GM23338 (cell line): ENCODE measurements at regions not wholly inside any gene's neighbourhood (a gene's known extent, or its start where the extent isn't known, plus 50 kb on each side); places are given as distances from the start of the nearest gene placed in this dataset.

Experiments
- ATAC-seq: fragments of 200-7000 bp; cut with Tn5 transposase; 3 replicates; pipeline ENCODE4 v1.9.1; 2020
- DNase-seq: peaks from one replicate; pipeline ENCODE4 v3.0.0-alpha.2; 2015; ENCODE audit warnings: low spot score
- H2AFZ ChIP-seq: fragments of 200-600 bp; sonication (generic); 2 replicates; pipeline ENCODE4 v1.8.0; 2016; ENCODE audit warnings: antibody characterized with exemption, mild to moderate bottlenecking, moderate library complexity
- H3F3A ChIP-seq: fragments of 200-600 bp; sonication (generic); replicated peaks from 2 replicates; pipeline ENCODE4 v1.8.0; 2017; ENCODE audit warnings: antibody characterized with exemption, mixed run types, low read depth
- H3K27ac ChIP-seq: fragments of 200-600 bp; sonication (generic); 2 replicates; pipeline ENCODE4 v1.6.1; 2016; ENCODE audit warnings: low read depth
- H3K27me3 ChIP-seq: fragments of 200-600 bp; sonication (generic); 2 replicates; pipeline ENCODE4 v1.8.0; 2016; ENCODE audit warnings: mild to moderate bottlenecking, mixed run types, moderate library complexity; ENCODE audit not compliant: insufficient read depth
- H3K36me3 ChIP-seq: fragments of 200-600 bp; sonication (generic); 2 replicates; pipeline ENCODE4 v1.8.0; 2016; ENCODE audit warnings: mild to moderate bottlenecking; ENCODE audit not compliant: insufficient read depth
- H3K4me1 ChIP-seq: fragments of 200-600 bp; sonication (generic); 2 replicates; pipeline ENCODE4 v1.8.0; 2016; ENCODE audit warnings: mild to moderate bottlenecking, moderate library complexity; ENCODE audit not compliant: insufficient read depth
- H3K4me2 ChIP-seq: fragments of 200-600 bp; sonication (generic); 2 replicates; pipeline ENCODE4 v1.7.1; 2017; ENCODE audit warnings: mixed run types
- H3K4me3 ChIP-seq: fragments of 200-600 bp; sonication (generic); 2 replicates; pipeline ENCODE4 v1.6.1; 2016; ENCODE audit warnings: mixed run types
- H3K79me2 ChIP-seq: fragments of 200-600 bp; sonication (generic); replicated peaks from 2 replicates; pipeline ENCODE4 v1.8.0; 2017; ENCODE audit warnings: mild to moderate bottlenecking; ENCODE audit not compliant: insufficient read depth
- H3K9me2 ChIP-seq: fragments of 200-600 bp; sonication (generic); 2 replicates; pipeline ENCODE4 v1.8.0; 2017; ENCODE audit not compliant: insufficient read depth
- H4K20me1 ChIP-seq: fragments of 200-600 bp; sonication (generic); replicated peaks from 2 replicates; pipeline ENCODE4 v1.8.0; 2017; ENCODE audit warnings: mild to moderate bottlenecking; ENCODE audit not compliant: insufficient read depth
- H3K27ac Mint-ChIP-seq: 2 replicates; pipeline ENCODE4 v1.8.0; 2020; ENCODE audit warnings: inconsistent platforms, mild to moderate bottlenecking, moderate library complexity, mixed read lengths
- H3K27me3 Mint-ChIP-seq: 3 replicates; pipeline ENCODE4 v1.8.0; 2022; ENCODE audit warnings: low read depth, mild to moderate bottlenecking, moderate library complexity, mixed read lengths, inconsistent platforms; ENCODE audit not compliant: insufficient read depth, poor library complexity
- H3K36me3 Mint-ChIP-seq: 3 replicates; pipeline ENCODE4 v1.8.0; 2021; ENCODE audit warnings: low read depth, mild to moderate bottlenecking, inconsistent platforms, moderate library complexity, mixed read lengths
- H3K4me1 Mint-ChIP-seq: 3 replicates; pipeline ENCODE4 v1.8.0; 2020; ENCODE audit warnings: mild to moderate bottlenecking, inconsistent platforms, mixed read lengths
- H3K4me3 Mint-ChIP-seq: 3 replicates; pipeline ENCODE4 v1.8.0; 2021; ENCODE audit warnings: moderate library complexity, mild to moderate bottlenecking, inconsistent platforms, mixed read lengths
- H3K9me3 Mint-ChIP-seq: 3 replicates; pipeline ENCODE4 v1.8.0; 2020; ENCODE audit warnings: moderate library complexity, mild to moderate bottlenecking, inconsistent platforms, mixed read lengths
- ETS1 ChIP-seq: IDR thresholded peaks from 2 replicates; pipeline ENCODE4 v1.6.1; 2016; ENCODE audit warnings: antibody characterized with exemption
- EZH2phosphoT487 ChIP-seq: fragments of 200-600 bp; sonication (generic); IDR thresholded peaks from one replicate; pipeline ENCODE4 v1.8.1; 2018; ENCODE audit warnings: antibody characterized with exemption; ENCODE audit not compliant: unreplicated experiment
- JUNB ChIP-seq: IDR thresholded peaks from one replicate; pipeline ENCODE4 v1.6.1; 2016; ENCODE audit warnings: antibody characterized with exemption; ENCODE audit not compliant: unreplicated experiment
- NANOG ChIP-seq: IDR thresholded peaks from 2 replicates; pipeline ENCODE4 v1.6.1; 2016; ENCODE audit warnings: antibody characterized with exemption, borderline replicate concordance
- POLR2AphosphoS5 ChIP-seq: IDR thresholded peaks from 2 replicates; pipeline ENCODE4 v1.6.1; 2016; ENCODE audit warnings: antibody characterized with exemption, low read depth
- REST ChIP-seq: IDR thresholded peaks from one replicate; pipeline ENCODE4 v1.6.1; 2018; ENCODE audit warnings: antibody characterized with exemption; ENCODE audit not compliant: unreplicated experiment
- ZNF331 ChIP-seq: fragments of 250-450 bp; sonication (Bioruptor Pico); IDR thresholded peaks from 2 replicates; pipeline ENCODE4 v1.5.0; 2020; ENCODE audit warnings: low read depth, mild to moderate bottlenecking, moderate library complexity
- ZNF462 ChIP-seq: fragments of 250-450 bp; sonication (Bioruptor Pico); IDR thresholded peaks from 2 replicates; pipeline ENCODE4 v1.5.0; 2020; ENCODE audit warnings: mild to moderate bottlenecking, moderate library complexity

- H3K27ac ChIP-seq, result no peak overlapping the region
- no peak overlapping the region for H2AFZ ChIP-seq
- no peaks in the 10 kb centered on the region for H3K79me2 ChIP-seq
- no peak for DNase-seq
- H3K4me2 ChIP-seq, result no peak overlapping the region
- Mint-ChIP-seq H3K27ac (no peak overlapping the region), H3K4me3 (no peak overlapping the region), H3K4me1 (no peaks in the 10 kb centered on the region; the same call in 2 of the 3 replicates), H3K9me3 (no peaks in the 10 kb centered on the region), H3K36me3 (no peaks in the 10 kb centered on the region), H3K27me3 (no peaks in the 10 kb centered on the region)
- no peaks in the 10 kb centered on the region; the same call in 1 of the 2 replicates for H3K4me1 ChIP-seq
- H3K36me3 ChIP-seq, result no peaks in the 10 kb centered on the region
- H3K9me2 ChIP-seq, result 0 out of 2 replicates have a peak, but pooled peaks cover 7% of the 10 kb centered on the region
- H3K4me3 ChIP-seq, result no peak overlapping the region
- no peaks in the 10 kb centered on the region for H3F3A ChIP-seq
- no peak for ATAC-seq
- TF ChIP-seq POLR2AphosphoS5, result no peak
- TF ChIP-seq ZNF462 (CRISPR knock-in tag), result no peak
- no peak for TF ChIP-seq ETS1
- TF ChIP-seq NANOG, result no peak
- TF ChIP-seq EZH2phosphoT487, result no peak
- no peak for TF ChIP-seq ZNF331 (CRISPR knock-in tag)
- TF ChIP-seq JUNB, result no peak
- TF ChIP-seq REST, result no peak
- no peaks in the 10 kb centered on the region for H3K27me3 ChIP-seq
- H4K20me1 ChIP-seq, result no peaks in the 10 kb centered on the region
Measured at GRCh38 chr4:24065974-24066373, 176.1 kb upstream of the PPARGC1A start.
